Upper lobe of left lung (tissue), 6 donors: ENCODE measurements at regions not wholly inside any gene's neighbourhood (a gene's known extent, or its start where the extent isn't known, plus 50 kb on each side); places are given as distances from the start of the nearest gene placed in this dataset.

Experiments used
- ATAC-seq, 2 donors: fragments of 200-7000 bp; cut with Tn5 transposase; one replicate each; pipeline ENCODE4 v1.9.1; 2022; ENCODE audit warnings: mild to moderate bottlenecking in 2 of 2, moderate library complexity in 2 of 2; ENCODE audit not compliant: low FRiP score in 2 of 2
- DNase-seq, 2 donors: peaks; one replicate each; pipeline ENCODE4 v3.0.0-alpha.2; 2019 to 2020
- H3K27ac ChIP-seq, 4 donors: fragments of 200-600 bp; sonication (generic); one replicate each; pipeline ENCODE4 v1.5.1; 2016 to 2019
- H3K27me3 ChIP-seq, 4 donors: fragments of 200-600 bp; sonication (generic); one replicate each; pipeline ENCODE4 v1.5.1; 2017 to 2019
- H3K36me3 ChIP-seq, 4 donors: fragments of 200-600 bp; sonication (generic); one replicate each; pipeline ENCODE4 v1.5.1; 2016 to 2019
- H3K4me1 ChIP-seq, 4 donors: fragments of 200-600 bp; sonication (generic); one replicate each; pipeline ENCODE4 v1.5.1; 2018 to 2019
- H3K4me3 ChIP-seq, 4 donors: fragments of 200-600 bp; sonication (generic); one replicate each; pipeline ENCODE4 v1.5.1; 2017 to 2019; ENCODE audit warnings: mild to moderate bottlenecking in 2 of 4, moderate library complexity in 1 of 4
- H3K9me3 ChIP-seq, 4 donors: fragments of 200-600 bp; sonication (generic); one replicate each; pipeline ENCODE4 v1.5.1; 2018 to 2019
- EP300 ChIP-seq, 4 donors: sonication (generic); formaldehyde crosslinking; IDR thresholded peaks; one replicate each; pipeline ENCODE4 v1.5.1; 2017; ENCODE audit warnings: antibody characterized with exemption in 4 of 4, control low read depth in 2 of 4
- POLR2A ChIP-seq, 4 donors: fragments of 450-650 bp; IDR thresholded peaks; one replicate each; pipeline ENCODE4 v1.5.1; 2016 to 2017; ENCODE audit warnings: antibody characterized with exemption in 4 of 4, mild to moderate bottlenecking in 2 of 4
- POLR2AphosphoS5 ChIP-seq, 2 donors: sonication (generic); formaldehyde crosslinking; IDR thresholded peaks; one replicate each; pipeline ENCODE4 v1.5.1; 2017; ENCODE audit warnings: antibody characterized with exemption in 2 of 2
- WGBS, 2 donors: methylation state at CpG; one replicate each; pipeline ENCODE4 v1.1.5; 2017 to 2018; 5-methylcytosine and 5-hydroxymethylcytosine counted together
- TF ChIP-seq, protein P1 (sequence below), 6 experiments: fragments of 450-650 bp in 4 of 6; fragments of 200-600 bp in 2 of 6; sonication (generic) in 2 of 6; IDR thresholded peaks; one replicate each; pipeline ENCODE4 v1.5.1; 2016 to 2019; ENCODE audit warnings: antibody characterized with exemption in 6 of 6
- donor health status: DM: no; HTN: no; CAD: no; lungs with moderate emphysema.
- donor health status: DM: no; HTN: yes; CAD: no; lungs with severe emphysema.

DNA sequence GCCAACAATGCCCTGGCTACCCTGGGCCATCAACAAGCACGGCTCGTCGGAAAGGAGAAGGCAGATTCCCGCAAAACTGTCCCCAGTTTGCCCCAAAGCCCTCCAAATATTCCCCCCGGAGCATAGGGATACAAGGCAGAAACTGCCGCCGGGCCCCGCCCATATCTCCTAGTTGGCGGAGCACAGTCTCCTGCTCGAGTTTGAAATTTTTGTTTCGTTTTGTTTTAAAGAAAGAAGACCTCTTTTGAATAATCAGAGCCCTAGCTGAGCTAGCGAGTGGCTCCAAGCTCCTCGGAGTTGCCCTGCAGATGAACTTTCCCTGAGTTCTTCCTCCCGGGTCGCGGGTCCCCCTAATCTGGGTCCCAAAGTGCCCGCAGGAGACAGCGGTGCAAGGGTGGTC lies 138.1 kb upstream of the ZIC3 start:
- WGBS, 2 donors = 0 to 29% methylated on average over 5 to 18 of the region's 18 CpGs
- Histone ChIP-seq H3K4me1 (peaks cover 0 to 26% (median 5%) of the 10 kb centered on the region in 4 donors), H3K9me3 (no peaks in the 10 kb centered on the region), H3K27ac (no peak overlapping the region), H3K4me3 (peak overlapping the region; percentile 1 to 54 (median 41)), H3K27me3 (peaks cover 0 to 50% (median 5%) of the 10 kb centered on the region in 4 donors), H3K36me3 (no peaks in the 10 kb centered on the region)
- TF ChIP-seq, protein P1, sequence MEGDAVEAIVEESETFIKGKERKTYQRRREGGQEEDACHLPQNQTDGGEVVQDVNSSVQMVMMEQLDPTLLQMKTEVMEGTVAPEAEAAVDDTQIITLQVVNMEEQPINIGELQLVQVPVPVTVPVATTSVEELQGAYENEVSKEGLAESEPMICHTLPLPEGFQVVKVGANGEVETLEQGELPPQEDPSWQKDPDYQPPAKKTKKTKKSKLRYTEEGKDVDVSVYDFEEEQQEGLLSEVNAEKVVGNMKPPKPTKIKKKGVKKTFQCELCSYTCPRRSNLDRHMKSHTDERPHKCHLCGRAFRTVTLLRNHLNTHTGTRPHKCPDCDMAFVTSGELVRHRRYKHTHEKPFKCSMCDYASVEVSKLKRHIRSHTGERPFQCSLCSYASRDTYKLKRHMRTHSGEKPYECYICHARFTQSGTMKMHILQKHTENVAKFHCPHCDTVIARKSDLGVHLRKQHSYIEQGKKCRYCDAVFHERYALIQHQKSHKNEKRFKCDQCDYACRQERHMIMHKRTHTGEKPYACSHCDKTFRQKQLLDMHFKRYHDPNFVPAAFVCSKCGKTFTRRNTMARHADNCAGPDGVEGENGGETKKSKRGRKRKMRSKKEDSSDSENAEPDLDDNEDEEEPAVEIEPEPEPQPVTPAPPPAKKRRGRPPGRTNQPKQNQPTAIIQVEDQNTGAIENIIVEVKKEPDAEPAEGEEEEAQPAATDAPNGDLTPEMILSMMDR (IDR thresholded peaks at IDR 0.05) = no peak
- TF ChIP-seq POLR2AphosphoS5 (IDR thresholded peaks at IDR 0.05) (no peak), POLR2A (IDR thresholded peaks at IDR 0.05) (no peak)
- DNase-seq = no peak
- ATAC-seq = peak; percentile 15 to 34

DNA sequence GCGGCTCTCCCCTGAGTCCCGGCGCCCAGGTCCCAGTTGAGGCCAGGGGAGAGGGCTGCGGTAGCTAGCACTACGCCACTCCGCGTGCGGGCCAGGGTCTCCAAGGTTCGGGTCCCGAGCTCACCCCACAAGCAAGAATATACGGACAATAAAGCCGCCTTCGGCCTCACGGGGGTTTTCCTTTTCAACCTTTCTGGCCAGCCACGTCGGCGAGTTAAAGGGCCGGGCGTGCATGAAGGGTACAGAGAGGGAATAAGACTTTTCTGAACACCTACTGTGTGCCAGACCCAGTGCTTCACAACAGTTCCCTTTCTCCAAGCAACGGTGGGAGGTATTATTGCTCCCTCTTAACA lies 138.5 kb upstream of the ZIC3 start:
- Histone ChIP-seq H3K27me3 (peaks cover 0 to 50% (median 5%) of the 10 kb centered on the region in 4 donors), H3K4me1 (peaks cover 0 to 26% (median 5%) of the 10 kb centered on the region in 4 donors), H3K9me3 (no peaks in the 10 kb centered on the region), H3K36me3 (no peaks in the 10 kb centered on the region), H3K4me3 (peak overlapping the region in 3 of 4 donors; percentile 32 to 54 (median 50)), H3K27ac (no peak overlapping the region)
- ATAC-seq = no peak
- DNase-seq = no peak
- TF ChIP-seq POLR2A (IDR thresholded peaks at IDR 0.05) (no peak), POLR2AphosphoS5 (IDR thresholded peaks at IDR 0.05) (no peak), EP300 (IDR thresholded peaks at IDR 0.05) (no peak)
- TF ChIP-seq, protein P1 (IDR thresholded peaks at IDR 0.05) = no peak
- 37% methylated on average over 20 of the region's 20 CpGs; no CpG with 5 or more reads in 1 of the 2 donors for WGBS, 2 donors

DNA sequence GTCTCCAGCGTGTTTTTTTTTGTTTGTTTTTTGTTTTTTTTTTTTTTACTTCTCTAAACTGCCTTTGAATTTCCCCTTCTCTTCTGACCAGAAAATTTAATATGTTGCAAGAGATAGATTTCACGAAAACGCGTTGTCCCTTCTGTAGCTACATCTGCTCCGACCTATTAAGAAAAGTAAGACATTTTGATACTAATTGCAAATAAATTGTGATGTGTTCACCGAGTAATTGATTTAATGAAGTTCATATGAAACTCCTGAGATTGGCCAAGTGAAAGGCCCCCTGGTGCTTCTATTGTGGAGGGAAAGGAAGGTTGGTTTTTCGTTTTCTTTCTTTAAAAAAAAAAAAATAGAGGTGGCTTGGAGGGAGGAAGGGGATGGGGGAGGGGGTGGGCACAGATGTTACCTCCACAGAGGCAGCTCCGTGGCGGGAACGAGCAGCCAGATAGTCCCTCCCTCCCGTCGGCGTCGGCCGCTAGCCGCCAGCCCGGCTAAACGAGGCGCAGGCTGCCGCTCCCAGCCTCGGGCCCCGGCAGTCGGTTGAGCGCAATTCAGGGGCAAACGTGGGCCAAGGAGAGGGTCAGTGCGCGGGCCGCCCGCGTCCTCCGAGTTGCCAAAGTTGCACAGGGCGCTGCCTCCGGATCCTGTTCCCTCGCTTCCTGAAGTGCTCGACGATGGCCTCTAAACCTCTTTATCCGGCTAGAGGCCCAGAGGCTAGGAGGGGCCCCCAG lies 139.1 kb upstream of the ZIC3 start:
- Histone ChIP-seq H3K36me3 (no peaks in the 10 kb centered on the region), H3K9me3 (no peaks in the 10 kb centered on the region), H3K4me3 (peak overlapping the region in 2 of 4 donors; percentile 50 to 54), H3K4me1 (peaks cover 0 to 26% (median 5%) of the 10 kb centered on the region in 4 donors), H3K27me3 (peaks cover 0 to 50% (median 5%) of the 10 kb centered on the region in 4 donors), H3K27ac (no peak overlapping the region)
- DNase-seq (peak in 1 of 2 donors; percentile 36), ATAC-seq (no peak)
- WGBS, 2 donors = 7 to 24% methylated on average over 8 to 28 of the region's 37 CpGs
- no peak for TF ChIP-seq POLR2A (IDR thresholded peaks at IDR 0.05)
- TF ChIP-seq, protein P1 (IDR thresholded peaks at IDR 0.05) = no peak
- no peak for TF ChIP-seq EP300 (IDR thresholded peaks at IDR 0.05)
- no peak for TF ChIP-seq POLR2AphosphoS5 (IDR thresholded peaks at IDR 0.05)

DNA sequence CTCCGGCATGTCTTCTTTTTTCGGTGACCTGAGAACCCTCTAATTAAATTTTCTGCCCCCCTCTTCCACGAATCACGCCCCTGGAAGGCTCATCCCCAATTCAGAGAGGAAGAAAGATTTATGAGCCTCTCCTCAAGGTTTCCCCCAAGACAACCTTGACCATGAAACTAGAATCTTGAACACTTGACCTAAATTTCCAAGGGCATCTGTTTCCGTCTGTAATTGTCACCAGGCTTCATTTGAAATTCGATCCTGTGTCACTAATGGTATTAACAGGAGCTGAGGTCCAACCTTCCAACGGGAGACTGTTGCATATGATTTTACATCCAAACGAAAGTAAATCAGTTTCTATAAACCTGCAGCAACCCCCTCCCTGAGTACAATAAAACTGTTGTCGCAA lies 139.9 kb upstream of the ZIC3 start:
- Histone ChIP-seq H3K4me3 (no peak overlapping the region), H3K27me3 (peaks cover 0 to 50% (median 5%) of the 10 kb centered on the region in 4 donors), H3K9me3 (no peaks in the 10 kb centered on the region), H3K36me3 (no peaks in the 10 kb centered on the region), H3K27ac (no peak overlapping the region), H3K4me1 (peaks cover 0 to 26% (median 5%) of the 10 kb centered on the region in 4 donors)
- TF ChIP-seq POLR2AphosphoS5 (IDR thresholded peaks at IDR 0.05) = no peak
- TF ChIP-seq, protein P1 (IDR thresholded peaks at IDR 0.05) = no peak
- no peak for TF ChIP-seq POLR2A (IDR thresholded peaks at IDR 0.05)
- no peak for TF ChIP-seq EP300 (IDR thresholded peaks at IDR 0.05)
- 7 to 26% methylated on average over 9 of the region's 9 CpGs for WGBS, 2 donors
- ATAC-seq = no peak
- DNase-seq = no peak
